ENCODE measurements at regions not wholly inside any gene's neighbourhood (a gene's known extent, or its start where the extent isn't known, plus 50 kb on each side); places are given as distances from the start of the nearest gene placed in this dataset.

DNA sequence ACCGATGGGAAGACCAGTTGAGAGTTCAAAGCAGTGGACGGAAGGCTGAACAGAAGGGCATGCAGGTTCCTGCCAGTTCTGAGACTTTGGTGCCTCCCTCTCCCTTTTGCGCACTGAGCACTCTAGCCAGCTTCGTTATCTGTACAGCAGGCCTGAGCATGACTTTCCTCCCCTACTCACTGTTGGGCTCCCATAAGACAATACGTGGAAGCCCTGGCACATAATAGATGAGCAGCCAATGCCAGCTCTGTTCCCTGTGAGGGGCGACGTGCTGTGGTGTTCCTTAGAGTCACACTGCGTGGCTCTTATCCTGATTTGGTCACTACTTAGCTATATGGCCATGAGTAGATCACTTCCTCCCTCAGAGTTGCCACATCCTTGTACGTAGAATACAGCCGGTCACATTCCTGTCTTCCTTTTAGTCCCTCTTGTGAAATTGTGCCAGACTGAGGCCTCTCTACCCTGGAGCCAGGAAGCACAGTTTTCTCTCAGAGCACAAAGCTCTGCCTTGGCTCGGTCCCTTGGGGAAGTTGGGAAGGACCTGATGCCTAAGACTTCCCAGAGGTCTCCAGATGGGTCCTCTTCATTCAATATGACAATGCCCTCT is 160.4 kb upstream of the MAMLD1 start:
- no peak for TF ChIP-seq CTCF (conservative IDR thresholded peaks at IDR 0.05; ENCODE audit: low read depth, low read length)
- TF ChIP-seq EZH2phosphoT487 (IDR thresholded peaks at IDR 0.05; ENCODE audit: borderline replicate concordance, low read length): no peak

Data from PC-3 (cell line).